ENCODE measurements at regions not wholly inside any gene's neighbourhood (a gene's known extent, or its start where the extent isn't known, plus 50 kb on each side); places are given as distances from the start of the nearest gene placed in this dataset.

- TF ChIP-seq POLR2A (IDR thresholded peaks at IDR 0.05; ENCODE audit: low read depth, low read length) (no peak), POLR2AphosphoS5 (IDR thresholded peaks at IDR 0.05; ENCODE audit: low read depth, low read length) (no peak), TAF1 (IDR thresholded peaks at IDR 0.05; ENCODE audit: low read depth, low read length) (no peak), SPI1 (IDR thresholded peaks at IDR 0.05; ENCODE audit: low read depth, low read length) (no peak)
Measured at GRCh38 chr3:82467051-82467450, 705.6 kb upstream of the GBE1 start.

Measured in GM12891 (cell line).